ENCODE measurements at regions not wholly inside any gene's neighbourhood (a gene's known extent, or its start where the extent isn't known, plus 50 kb on each side); places are given as distances from the start of the nearest gene placed in this dataset.

GRCh38 chr3:144660186-144660585, 688.6 kb downstream of the DIPK2A start:
- H3K4me2 ChIP-seq (ENCODE audit: extremely low read depth, insufficient read depth, low read length), result no peak overlapping the region
- TF ChIP-seq EZH2 (IDR thresholded peaks at IDR 0.05; ENCODE audit: low read length, missing control alignments), result no peak
- TF ChIP-seq CTCF (conservative IDR thresholded peaks at IDR 0.05 in 1 of 2, IDR thresholded peaks at IDR 0.05 in 1 of 2; ENCODE audit: low read depth in 1 of 2, low read length in 2 of 2), result no peak
- no peak for DNase-seq (ENCODE audit: low read depth in 2 of 2)
- H4K20me1 ChIP-seq (ENCODE audit: control insufficient read depth, extremely low read depth, insufficient read depth, low read length), result no peaks in the 10 kb centered on the region
- H3K4me1 ChIP-seq (ENCODE audit: control insufficient read depth, extremely low read depth, insufficient read depth, low read length), result no peaks in the 10 kb centered on the region
- no peaks in the 10 kb centered on the region for H3K9me3 ChIP-seq (ENCODE audit: control insufficient read depth, insufficient read depth, low read depth, low read length)
- H3K79me2 ChIP-seq (ENCODE audit: control insufficient read depth, insufficient read depth, low read length), result no peaks in the 10 kb centered on the region
- no peak overlapping the region for H3K27ac ChIP-seq (ENCODE audit: insufficient read depth, low read length)
- no peak overlapping the region for H3K9ac ChIP-seq (ENCODE audit: insufficient read depth, low read length)
- no peaks in the 10 kb centered on the region for H3K36me3 ChIP-seq (ENCODE audit: control insufficient read depth, insufficient read depth, low read length)
- H3K27me3 ChIP-seq (ENCODE audit: control insufficient read depth, insufficient read depth, low read length), result no peaks in the 10 kb centered on the region
- no peak overlapping the region for H3K4me3 ChIP-seq (replicated peaks in 1 of 4; ENCODE audit: control extremely low read depth in 1 of 4, insufficient read depth in 1 of 4, low read depth in 3 of 4, low read length in 4 of 4)
- H2AFZ ChIP-seq (ENCODE audit: low read length), result no peak overlapping the region

- Histone ChIP-seq H4K20me1 (ENCODE audit: control insufficient read depth, extremely low read depth, insufficient read depth, low read length) (no peaks in the 10 kb centered on the region), H3K4me2 (ENCODE audit: extremely low read depth, insufficient read depth, low read length) (no peak overlapping the region), H3K4me3 (replicated peaks in 1 of 4; ENCODE audit: control extremely low read depth in 1 of 4, insufficient read depth in 1 of 4, low read depth in 3 of 4, low read length in 4 of 4) (no peak overlapping the region), H3K27ac (ENCODE audit: insufficient read depth, low read length) (no peak overlapping the region), H3K4me1 (ENCODE audit: control insufficient read depth, extremely low read depth, insufficient read depth, low read length) (no peaks in the 10 kb centered on the region), H2AFZ (ENCODE audit: low read length) (no peak overlapping the region), H3K9me3 (ENCODE audit: control insufficient read depth, insufficient read depth, low read depth, low read length) (no peaks in the 10 kb centered on the region), H3K9ac (ENCODE audit: insufficient read depth, low read length) (no peak overlapping the region), H3K79me2 (ENCODE audit: control insufficient read depth, insufficient read depth, low read length) (no peaks in the 10 kb centered on the region), H3K36me3 (ENCODE audit: control insufficient read depth, insufficient read depth, low read length) (no peaks in the 10 kb centered on the region), H3K27me3 (ENCODE audit: control insufficient read depth, insufficient read depth, low read length) (no peaks in the 10 kb centered on the region)
- no peak for DNase-seq (ENCODE audit: low read depth in 2 of 2)
- TF ChIP-seq EZH2 (IDR thresholded peaks at IDR 0.05; ENCODE audit: low read length, missing control alignments), result no peak
- TF ChIP-seq CTCF (conservative IDR thresholded peaks at IDR 0.05 in 1 of 2, IDR thresholded peaks at IDR 0.05 in 1 of 2; ENCODE audit: low read depth in 1 of 2, low read length in 2 of 2), result no peak
Observed at GRCh38 chr3:144662729-144663128, 691.1 kb downstream of the DIPK2A start.

GRCh38 chr3:144663456-144664436, 692.1 kb downstream of the DIPK2A start:
- no peaks in the 10 kb centered on the region for H3K79me2 ChIP-seq (ENCODE audit: control insufficient read depth, insufficient read depth, low read length)
- H2AFZ ChIP-seq (ENCODE audit: low read length), result no peak overlapping the region
- no peaks in the 10 kb centered on the region for H3K36me3 ChIP-seq (ENCODE audit: control insufficient read depth, insufficient read depth, low read length)
- no peak overlapping the region for H3K27ac ChIP-seq (ENCODE audit: insufficient read depth, low read length)
- no peaks in the 10 kb centered on the region for H4K20me1 ChIP-seq (ENCODE audit: control insufficient read depth, extremely low read depth, insufficient read depth, low read length)
- no peaks in the 10 kb centered on the region for H3K4me1 ChIP-seq (ENCODE audit: control insufficient read depth, extremely low read depth, insufficient read depth, low read length)
- no peaks in the 10 kb centered on the region for H3K27me3 ChIP-seq (ENCODE audit: control insufficient read depth, insufficient read depth, low read length)
- H3K9me3 ChIP-seq (ENCODE audit: control insufficient read depth, insufficient read depth, low read depth, low read length), result no peaks in the 10 kb centered on the region
- TF ChIP-seq CTCF (conservative IDR thresholded peaks at IDR 0.05 in 1 of 2, IDR thresholded peaks at IDR 0.05 in 1 of 2; ENCODE audit: low read depth in 1 of 2, low read length in 2 of 2), result no peak
- TF ChIP-seq EZH2 (IDR thresholded peaks at IDR 0.05; ENCODE audit: low read length, missing control alignments), result no peak
- no peak overlapping the region for H3K9ac ChIP-seq (ENCODE audit: insufficient read depth, low read length)
- H3K4me3 ChIP-seq (replicated peaks in 1 of 4; ENCODE audit: control extremely low read depth in 1 of 4, insufficient read depth in 1 of 4, low read depth in 3 of 4, low read length in 4 of 4), result no peak overlapping the region
- no peak for DNase-seq (ENCODE audit: low read depth in 2 of 2)
- H3K4me2 ChIP-seq (ENCODE audit: extremely low read depth, insufficient read depth, low read length), result no peak overlapping the region
